GM23338 (cell line): ENCODE measurements at regions not wholly inside any gene's neighbourhood (a gene's known extent, or its start where the extent isn't known, plus 50 kb on each side); places are given as distances from the start of the nearest gene placed in this dataset.

Source experiments
- CTCF ChIP-seq, 2 experiments: fragments of 200-600 bp in 1 of 2; sonication (generic) in 1 of 2; conservative IDR thresholded peaks; 2 replicates each; pipeline versions ENCODE4 v1.5.1 to v1.6.1; 2016 to 2017; ENCODE audit warnings: antibody characterized with exemption in 2 of 2, low read depth in 2 of 2, mild to moderate bottlenecking in 2 of 2, moderate library complexity in 1 of 2
- JUNB ChIP-seq: IDR thresholded peaks from one replicate; pipeline ENCODE4 v1.6.1; 2016; ENCODE audit warnings: antibody characterized with exemption; ENCODE audit not compliant: unreplicated experiment
- POLR2AphosphoS5 ChIP-seq: IDR thresholded peaks from 2 replicates; pipeline ENCODE4 v1.6.1; 2016; ENCODE audit warnings: antibody characterized with exemption, low read depth
- REST ChIP-seq: IDR thresholded peaks from one replicate; pipeline ENCODE4 v1.6.1; 2018; ENCODE audit warnings: antibody characterized with exemption; ENCODE audit not compliant: unreplicated experiment
- ZNF114 ChIP-seq: fragments of 250-450 bp; sonication (Bioruptor Pico); IDR thresholded peaks from 2 replicates; pipeline ENCODE4 v1.5.0; 2020; ENCODE audit warnings: mild to moderate bottlenecking, moderate library complexity

- TF ChIP-seq CTCF (conservative IDR thresholded peaks at IDR 0.05; ENCODE audit: low read depth in 2 of 2) (no peak), POLR2AphosphoS5 (no peak), ZNF114 (CRISPR knock-in tag) (no peak), JUNB (no peak), REST (no peak)
Observed at GRCh38 chr4:67342291-67342690, 203.0 kb downstream of the CENPC start.
